DND-41 (cell line): ENCODE measurements at regions not wholly inside any gene's neighbourhood (a gene's known extent, or its start where the extent isn't known, plus 50 kb on each side); places are given as distances from the start of the nearest gene placed in this dataset.

Experiments
- ATAC-seq: fragments of 200-7000 bp; cut with Tn5 transposase; 3 replicates; pipeline ENCODE4 v1.9.1; 2021; ENCODE audit warnings: low read depth; ENCODE audit not compliant: insufficient read depth
- DNase-seq: peaks from one replicate; pipeline ENCODE4 v3.0.0-alpha.2; 2020
- H2AFZ ChIP-seq: 2 replicates; pipeline ENCODE4 v1.6.0; 2012; ENCODE audit warnings: low read depth, low read length
- H3K27ac ChIP-seq: 2 replicates; pipeline ENCODE4 v1.5.1; 2012; ENCODE audit warnings: low read length, inconsistent platforms
- H3K27me3 ChIP-seq: fragments of 200-600 bp; sonication (generic); 2 replicates; pipeline ENCODE4 v1.6.0; 2012; ENCODE audit warnings: low read length, mild to moderate bottlenecking, inconsistent platforms; ENCODE audit not compliant: insufficient read depth, poor library complexity
- H3K36me3 ChIP-seq: 2 replicates; pipeline ENCODE4 v1.5.1; 2012; ENCODE audit warnings: low read length, inconsistent platforms; ENCODE audit not compliant: insufficient read depth
- H3K4me1 ChIP-seq: 2 replicates; pipeline ENCODE4 v1.5.1; 2012; ENCODE audit warnings: mild to moderate bottlenecking, low read length; ENCODE audit not compliant: insufficient read depth
- H3K4me2 ChIP-seq: 2 replicates; pipeline ENCODE4 v1.6.0; 2012; ENCODE audit warnings: mild to moderate bottlenecking, moderate library complexity, low read length, inconsistent platforms; ENCODE audit not compliant: insufficient read depth
- H3K4me3 ChIP-seq, 2 experiments: fragments of 200-600 bp in 1 of 2; shearing (Covaris generic) in 1 of 2; 2 replicates each; pipeline ENCODE4 v1.5.1; 2012 to 2016; ENCODE audit warnings: inconsistent platforms in 2 of 2, low read length in 2 of 2, mild to moderate bottlenecking in 2 of 2, low read depth in 1 of 2, moderate library complexity in 1 of 2
- H3K79me2 ChIP-seq: 2 replicates; pipeline ENCODE4 v1.6.0; 2012; ENCODE audit warnings: low read length, inconsistent platforms; ENCODE audit not compliant: insufficient read depth
- H3K9ac ChIP-seq: 2 replicates; pipeline ENCODE4 v1.6.0; 2012; ENCODE audit warnings: low read depth, mild to moderate bottlenecking, inconsistent platforms, low read length, moderate library complexity
- H3K9me3 ChIP-seq: 2 replicates; pipeline ENCODE4 v1.5.1; 2012; ENCODE audit warnings: low read length, moderate library complexity, mild to moderate bottlenecking, inconsistent platforms; ENCODE audit not compliant: insufficient read depth, severe bottlenecking
- H4K20me1 ChIP-seq: 2 replicates; pipeline ENCODE4 v1.6.0; 2012; ENCODE audit warnings: low read length; ENCODE audit not compliant: insufficient read depth
- EZH2 ChIP-seq: IDR thresholded peaks from 3 replicates; pipeline ENCODE4 v1.6.1; 2012; ENCODE audit warnings: borderline replicate concordance, low read depth, mild to moderate bottlenecking, moderate library complexity, low read length, inconsistent platforms; ENCODE audit not compliant: severe bottlenecking
- TF ChIP-seq, protein P1 (sequence below): IDR thresholded peaks from 2 replicates; pipeline ENCODE4 v1.5.1; 2012; ENCODE audit warnings: borderline replicate concordance, low read length, moderate library complexity, mild to moderate bottlenecking; ENCODE audit not compliant: poor library complexity, severe bottlenecking; ENCODE audit errors: extremely low read depth

- H3K9me3 ChIP-seq, result no peaks in the 10 kb centered on the region
- H3K27ac ChIP-seq, result no peak overlapping the region
- DNase-seq, result no peak
- H3K9ac ChIP-seq, result no peak overlapping the region
- H3K4me3 ChIP-seq, result no peak overlapping the region
- H3K4me1 ChIP-seq, result no peaks in the 10 kb centered on the region
- no peaks in the 10 kb centered on the region for H3K79me2 ChIP-seq
- no peak for ATAC-seq
- H2AFZ ChIP-seq, result no peak overlapping the region
- no peaks in the 10 kb centered on the region for H4K20me1 ChIP-seq
- TF ChIP-seq, protein P1, sequence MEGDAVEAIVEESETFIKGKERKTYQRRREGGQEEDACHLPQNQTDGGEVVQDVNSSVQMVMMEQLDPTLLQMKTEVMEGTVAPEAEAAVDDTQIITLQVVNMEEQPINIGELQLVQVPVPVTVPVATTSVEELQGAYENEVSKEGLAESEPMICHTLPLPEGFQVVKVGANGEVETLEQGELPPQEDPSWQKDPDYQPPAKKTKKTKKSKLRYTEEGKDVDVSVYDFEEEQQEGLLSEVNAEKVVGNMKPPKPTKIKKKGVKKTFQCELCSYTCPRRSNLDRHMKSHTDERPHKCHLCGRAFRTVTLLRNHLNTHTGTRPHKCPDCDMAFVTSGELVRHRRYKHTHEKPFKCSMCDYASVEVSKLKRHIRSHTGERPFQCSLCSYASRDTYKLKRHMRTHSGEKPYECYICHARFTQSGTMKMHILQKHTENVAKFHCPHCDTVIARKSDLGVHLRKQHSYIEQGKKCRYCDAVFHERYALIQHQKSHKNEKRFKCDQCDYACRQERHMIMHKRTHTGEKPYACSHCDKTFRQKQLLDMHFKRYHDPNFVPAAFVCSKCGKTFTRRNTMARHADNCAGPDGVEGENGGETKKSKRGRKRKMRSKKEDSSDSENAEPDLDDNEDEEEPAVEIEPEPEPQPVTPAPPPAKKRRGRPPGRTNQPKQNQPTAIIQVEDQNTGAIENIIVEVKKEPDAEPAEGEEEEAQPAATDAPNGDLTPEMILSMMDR, result no peak
- TF ChIP-seq EZH2, result no peak
- no peak overlapping the region for H3K4me2 ChIP-seq
- H3K27me3 ChIP-seq, result no peaks in the 10 kb centered on the region
- no peaks in the 10 kb centered on the region for H3K36me3 ChIP-seq
Observed at GRCh38 chr12:30082381-30082780, 298.6 kb upstream of the TMTC1 start.

GRCh38 chr12:30074916-30075315 is 291.2 kb upstream of the TMTC1 start:
- no peaks in the 10 kb centered on the region for H3K79me2 ChIP-seq
- TF ChIP-seq, protein P1, result no peak
- TF ChIP-seq EZH2, result no peak
- no peak overlapping the region for H3K4me2 ChIP-seq
- H3K4me3 ChIP-seq, result no peak overlapping the region
- no peak overlapping the region for H2AFZ ChIP-seq
- H3K27me3 ChIP-seq, result no peaks in the 10 kb centered on the region
- H3K27ac ChIP-seq, result no peak overlapping the region
- H3K4me1 ChIP-seq, result no peaks in the 10 kb centered on the region
- no peaks in the 10 kb centered on the region for H4K20me1 ChIP-seq
- ATAC-seq, result no peak
- H3K36me3 ChIP-seq, result no peaks in the 10 kb centered on the region
- no peak overlapping the region for H3K9ac ChIP-seq
- DNase-seq, result no peak
- H3K9me3 ChIP-seq, result no peaks in the 10 kb centered on the region

DNA sequence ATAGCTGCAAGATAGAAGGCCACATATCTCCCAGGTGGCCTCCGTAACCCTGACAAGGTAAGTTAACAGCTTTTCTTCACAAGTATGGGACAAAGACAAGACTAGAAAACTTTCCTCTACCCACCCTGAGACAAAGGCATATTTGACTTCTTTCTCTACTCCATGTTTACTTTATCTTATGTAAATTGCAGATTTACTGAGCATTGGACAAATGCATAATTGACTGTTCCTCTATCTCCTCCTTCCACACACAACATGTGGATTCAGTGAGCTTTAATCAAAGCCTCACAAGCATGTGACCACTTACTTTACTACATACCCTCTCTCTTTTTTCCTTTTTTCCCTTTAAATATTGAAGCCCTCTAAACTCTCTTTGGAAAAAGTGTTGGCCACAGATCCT is 289.1 kb upstream of the TMTC1 start:
- ATAC-seq (no peak), DNase-seq (no peak)
- H2AFZ ChIP-seq, result no peak overlapping the region
- H3K9me3 ChIP-seq, result peaks cover 2% of the 10 kb centered on the region
- H3K79me2 ChIP-seq, result no peaks in the 10 kb centered on the region
- no peak overlapping the region for H3K4me3 ChIP-seq
- no peaks in the 10 kb centered on the region for H3K4me1 ChIP-seq
- H3K4me2 ChIP-seq, result no peak overlapping the region
- H3K27ac ChIP-seq, result no peak overlapping the region
- H4K20me1 ChIP-seq, result no peaks in the 10 kb centered on the region
- TF ChIP-seq EZH2, result no peak
- TF ChIP-seq, protein P1, result no peak
- H3K9ac ChIP-seq, result no peak overlapping the region
- H3K36me3 ChIP-seq, result no peaks in the 10 kb centered on the region
- H3K27me3 ChIP-seq, result no peaks in the 10 kb centered on the region

DNA sequence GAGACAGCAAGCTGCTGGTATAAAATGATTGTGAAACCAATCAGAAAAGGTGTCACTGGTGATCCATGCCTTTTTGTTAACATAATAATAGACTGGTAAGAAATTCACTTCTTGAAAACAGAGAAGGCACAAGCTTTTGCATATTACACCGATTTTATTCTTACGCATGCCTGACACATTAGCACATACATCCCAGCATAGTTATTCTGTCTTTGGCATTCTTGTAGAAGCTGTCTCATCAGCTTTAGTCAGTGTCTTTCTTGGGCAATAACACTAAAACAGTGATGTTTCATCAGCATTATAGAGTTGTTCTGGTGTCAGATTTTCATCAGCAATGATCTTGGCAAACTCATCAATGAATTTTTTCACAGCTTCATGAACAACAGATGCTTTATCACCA is 283.4 kb upstream of the TMTC1 start:
- H3K27ac ChIP-seq, result no peak overlapping the region

More for the DNA sequence above, 283.4 kb upstream of the TMTC1 start:
- no peak overlapping the region for H2AFZ ChIP-seq
- H3K4me1 ChIP-seq, result no peaks in the 10 kb centered on the region
- H4K20me1 ChIP-seq, result no peaks in the 10 kb centered on the region
- no peak overlapping the region for H3K4me3 ChIP-seq
- no peak overlapping the region for H3K4me2 ChIP-seq
- H3K9ac ChIP-seq, result no peak overlapping the region
- peaks cover 3% of the 10 kb centered on the region for H3K9me3 ChIP-seq
- H3K79me2 ChIP-seq, result no peaks in the 10 kb centered on the region
- ATAC-seq (no peak), DNase-seq (no peak)
- no peaks in the 10 kb centered on the region for H3K36me3 ChIP-seq
- no peak for TF ChIP-seq EZH2
- TF ChIP-seq, protein P1, result no peak
- H3K27me3 ChIP-seq, result no peaks in the 10 kb centered on the region
